Gastrocnemius medialis (tissue), 4 donors: ENCODE measurements at regions not wholly inside any gene's neighbourhood (a gene's known extent, or its start where the extent isn't known, plus 50 kb on each side); places are given as distances from the start of the nearest gene placed in this dataset.
"Not testable (repeated sequence)": the region's sequence is repeated elsewhere in the genome, so short reads cannot be mapped to it uniquely, and the experiment has no call there.

Source experiments
- ATAC-seq, 2 donors: fragments of 150-250 bp; one replicate each; pipeline ENCODE4 v1.9.1; 2016
- DNase-seq, 2 donors: peaks; one replicate each; pipeline ENCODE4 v3.0.0-alpha.2; 2019
- H3K27ac ChIP-seq, 4 donors: fragments of 200-600 bp; sonication (generic); 1 replicate in 1 of 4; 2 replicates in 3 of 4; pipeline ENCODE4 v1.5.1; 2016 to 2018; ENCODE audit warnings: mild to moderate bottlenecking in 2 of 4, moderate library complexity in 1 of 4
- H3K27me3 ChIP-seq, 3 donors: fragments of 200-600 bp; sonication (generic) in 2 of 3; 1 replicate in 1 of 3; 2 replicates in 2 of 3; pipeline versions ENCODE4 v1.5.1 to v1.6.0; 2016 to 2019; ENCODE audit warnings: mild to moderate bottlenecking in 1 of 3, moderate library complexity in 1 of 3
- H3K36me3 ChIP-seq, 2 donors: fragments of 200-600 bp; sonication (generic) in 1 of 2; one replicate each; pipeline ENCODE4 v1.5.1; 2017 to 2018
- H3K4me1 ChIP-seq, 2 donors: fragments of 200-600 bp; sonication (generic) in 1 of 2; one replicate each; pipeline ENCODE4 v1.5.1; 2016 to 2017; ENCODE audit warnings: mild to moderate bottlenecking in 2 of 2
- H3K4me3 ChIP-seq, 4 donors: fragments of 200-600 bp; sonication (generic) in 3 of 4; 1 replicate in 1 of 4; 2 replicates in 3 of 4; pipeline ENCODE4 v1.5.1; 2016 to 2019; ENCODE audit warnings: mild to moderate bottlenecking in 2 of 4
- H3K9me3 ChIP-seq, 3 donors: fragments of 200-600 bp; sonication (generic) in 2 of 3; 1 replicate in 1 of 3; 2 replicates in 2 of 3; pipeline ENCODE4 v1.5.1; 2016 to 2019
- POLR2A ChIP-seq, 2 donors: fragments of 450-650 bp; IDR thresholded peaks; one replicate each; pipeline ENCODE4 v1.6.1; 2017; ENCODE audit warnings: antibody characterized with exemption in 2 of 2, mild to moderate bottlenecking in 2 of 2, moderate library complexity in 2 of 2
- in situ Hi-C, 4 donors: fragments of 200-750 bp; cut with MboI; loops; one replicate each; pipeline versions ENCODE4 v1.15.0 to v1.8.0; 2017; ENCODE audit warnings: low sequenced_read_pairs in 4 of 4
- intact Hi-C: fragments of 100-400 bp; cut with DNase I; formaldehyde crosslinking; loops from one replicate; pipeline ENCODE4 v1.15.1; 2023; ENCODE audit warnings: low total_unique reads
- TF ChIP-seq, protein P1 (sequence below), 5 experiments: fragments of 450-650 bp in 3 of 5; fragments of 200-600 bp in 2 of 5; sonication (generic) in 2 of 5; IDR thresholded peaks in 4 of 5; conservative IDR thresholded peaks in 1 of 5; 1 replicate in 4 of 5; 2 replicates in 1 of 5; pipeline ENCODE4 v1.5.1; 2016 to 2019; ENCODE audit warnings: antibody characterized with exemption in 5 of 5, mild to moderate bottlenecking in 3 of 5, moderate library complexity in 3 of 5

DNA sequence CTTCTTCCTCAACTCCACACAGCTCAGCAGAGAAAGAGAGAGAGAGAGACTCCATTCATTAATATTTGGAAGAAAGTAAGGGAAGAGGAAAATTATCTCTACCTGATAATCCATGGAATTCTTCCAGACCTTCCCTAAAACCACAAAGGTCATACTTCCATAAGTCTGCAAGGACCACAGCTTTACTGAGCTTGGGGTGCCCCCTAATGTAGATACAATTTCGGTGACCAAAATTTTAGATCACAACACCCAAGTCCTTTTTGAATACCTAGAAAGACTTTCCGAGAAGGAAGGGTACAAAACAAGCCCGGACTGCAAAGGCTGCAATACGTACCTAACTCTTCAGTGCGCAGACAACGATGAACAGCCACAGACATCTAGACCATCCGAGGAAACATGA lies 523.9 kb downstream of the GLUD2 start:
- Histone ChIP-seq H3K36me3 (no peaks in the 10 kb centered on the region), H3K9me3 (no peaks in the 10 kb centered on the region), H3K27me3 (no peaks in the 10 kb centered on the region), H3K4me1 (no peaks in the 10 kb centered on the region), H3K27ac (no peak overlapping the region), H3K4me3 (no peak overlapping the region)
- in situ Hi-C loops (no loop called here), intact Hi-C loops (no loop called here)
- ATAC-seq (no peak), DNase-seq (no peak)
- TF ChIP-seq, protein P1, sequence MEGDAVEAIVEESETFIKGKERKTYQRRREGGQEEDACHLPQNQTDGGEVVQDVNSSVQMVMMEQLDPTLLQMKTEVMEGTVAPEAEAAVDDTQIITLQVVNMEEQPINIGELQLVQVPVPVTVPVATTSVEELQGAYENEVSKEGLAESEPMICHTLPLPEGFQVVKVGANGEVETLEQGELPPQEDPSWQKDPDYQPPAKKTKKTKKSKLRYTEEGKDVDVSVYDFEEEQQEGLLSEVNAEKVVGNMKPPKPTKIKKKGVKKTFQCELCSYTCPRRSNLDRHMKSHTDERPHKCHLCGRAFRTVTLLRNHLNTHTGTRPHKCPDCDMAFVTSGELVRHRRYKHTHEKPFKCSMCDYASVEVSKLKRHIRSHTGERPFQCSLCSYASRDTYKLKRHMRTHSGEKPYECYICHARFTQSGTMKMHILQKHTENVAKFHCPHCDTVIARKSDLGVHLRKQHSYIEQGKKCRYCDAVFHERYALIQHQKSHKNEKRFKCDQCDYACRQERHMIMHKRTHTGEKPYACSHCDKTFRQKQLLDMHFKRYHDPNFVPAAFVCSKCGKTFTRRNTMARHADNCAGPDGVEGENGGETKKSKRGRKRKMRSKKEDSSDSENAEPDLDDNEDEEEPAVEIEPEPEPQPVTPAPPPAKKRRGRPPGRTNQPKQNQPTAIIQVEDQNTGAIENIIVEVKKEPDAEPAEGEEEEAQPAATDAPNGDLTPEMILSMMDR (IDR thresholded peaks at IDR 0.05 in 4 of 5, conservative IDR thresholded peaks at IDR 0.05 in 1 of 5): no peak
- TF ChIP-seq POLR2A (IDR thresholded peaks at IDR 0.05): no peak

DNA sequence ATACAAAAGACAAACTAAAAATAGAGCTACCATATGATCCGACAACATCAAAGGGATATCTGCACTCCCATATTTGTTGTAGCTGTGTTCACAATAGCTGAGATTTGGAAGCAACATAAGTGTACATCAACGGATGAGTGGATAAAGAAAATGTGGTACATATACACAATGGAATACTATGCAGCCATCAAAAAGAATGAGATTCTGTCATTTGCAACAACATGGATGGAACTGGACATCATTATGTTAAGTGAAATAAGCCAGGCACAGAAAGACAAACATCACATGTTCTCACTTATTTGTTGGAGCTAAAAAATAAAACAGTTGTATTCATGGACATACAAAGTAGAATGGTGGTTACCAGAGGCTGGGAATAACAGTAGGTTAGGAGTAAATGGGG lies 527.0 kb downstream of the GLUD2 start:
- intact Hi-C loops, H3K27ac ChIP-seq, H3K27me3 ChIP-seq, in situ Hi-C loops, H3K4me3 ChIP-seq, H3K4me1 ChIP-seq, H3K36me3 ChIP-seq, DNase-seq, H3K9me3 ChIP-seq, ATAC-seq: not testable (repeated sequence)

DNA sequence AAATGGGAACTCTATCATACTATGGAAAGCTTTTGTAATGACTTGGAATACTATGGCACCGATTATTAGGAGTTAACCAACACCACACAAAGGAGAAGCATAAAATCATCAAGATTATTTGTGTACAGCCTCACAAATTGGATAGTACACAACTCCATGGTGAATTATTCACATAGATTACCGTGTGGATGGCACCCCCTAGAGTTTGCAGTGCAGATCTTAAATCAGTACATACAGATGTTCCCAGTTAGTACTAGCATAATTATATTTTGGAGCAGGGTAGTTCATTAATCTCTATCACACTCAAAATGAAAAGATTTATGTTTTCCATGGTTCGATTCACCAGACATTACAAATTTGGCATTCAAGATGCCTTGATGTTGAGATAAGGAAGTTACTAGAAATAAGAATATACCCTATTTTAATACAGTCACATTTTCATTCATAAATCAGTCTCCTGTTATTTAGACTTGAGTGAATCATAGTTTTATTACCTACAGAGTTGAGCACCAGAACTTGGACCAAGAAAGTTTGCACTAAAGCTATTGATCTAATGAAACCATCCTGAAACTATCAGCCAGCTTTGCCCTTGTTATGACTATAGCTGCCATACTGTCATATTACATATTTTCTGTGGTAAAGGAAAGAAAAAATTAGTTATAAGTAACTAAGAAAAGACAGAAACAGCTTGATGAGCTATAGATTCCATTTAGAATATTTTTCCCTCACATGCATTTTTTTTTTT lies 531.8 kb downstream of the GLUD2 start:
- no peak for TF ChIP-seq POLR2A (IDR thresholded peaks at IDR 0.05)
- TF ChIP-seq, protein P1 (IDR thresholded peaks at IDR 0.05 in 4 of 5, conservative IDR thresholded peaks at IDR 0.05 in 1 of 5): no peak

DNA sequence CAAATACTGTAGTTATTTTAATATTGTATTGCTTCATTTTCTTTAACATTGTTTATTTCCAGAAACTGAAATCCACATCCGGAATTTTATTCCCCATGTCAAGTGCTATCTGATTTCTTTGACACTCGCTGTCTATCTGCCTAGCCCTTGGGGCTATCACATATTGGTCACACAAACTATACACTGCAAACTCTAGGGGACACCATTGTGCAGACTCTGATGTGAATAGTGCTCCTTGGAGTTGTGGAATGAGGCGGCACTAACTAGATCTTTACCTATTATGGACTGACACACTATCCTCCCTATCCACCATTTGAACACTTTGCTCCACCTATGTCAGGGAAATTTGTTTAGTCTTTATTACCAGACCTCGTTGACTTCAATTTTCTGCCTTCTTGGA lies 534.5 kb downstream of the GLUD2 start:
- DNase-seq: no peak

More for the DNA sequence above, 531.8 kb downstream of the GLUD2 start:
- in situ Hi-C loops (no loop called here), intact Hi-C loops (no loop called here)
- ATAC-seq (no peak), DNase-seq (no peak)
- Histone ChIP-seq H3K36me3 (no peaks in the 10 kb centered on the region), H3K27me3 (no peaks in the 10 kb centered on the region), H3K27ac (no peak overlapping the region), H3K9me3 (no peaks in the 10 kb centered on the region), H3K4me3 (no peak overlapping the region), H3K4me1 (no peaks in the 10 kb centered on the region)

DNA sequence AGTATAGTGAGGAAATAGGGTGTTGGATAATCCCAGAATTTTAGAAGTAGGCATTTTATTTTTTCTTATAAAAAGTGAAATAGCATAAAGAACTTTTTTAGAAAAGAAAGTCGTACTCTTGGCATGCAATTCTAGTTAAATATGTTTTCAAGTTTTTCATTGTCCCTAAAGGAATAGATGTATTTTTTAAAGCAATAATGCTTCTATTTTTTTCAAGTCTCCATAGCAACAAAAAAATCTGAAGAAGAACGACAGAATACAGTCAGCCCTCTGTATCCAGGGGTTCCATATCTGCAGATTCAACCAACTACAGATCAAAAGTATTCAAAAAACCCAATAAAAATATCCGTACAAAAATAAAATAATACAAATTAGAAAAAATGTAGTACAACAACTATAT lies 538.2 kb downstream of the GLUD2 start:
- H3K4me1 ChIP-seq: no peaks in the 10 kb centered on the region
- H3K27me3 ChIP-seq: no peaks in the 10 kb centered on the region
- no peak for DNase-seq
- no peak for TF ChIP-seq POLR2A (IDR thresholded peaks at IDR 0.05)
- TF ChIP-seq, protein P1 (IDR thresholded peaks at IDR 0.05 in 4 of 5, conservative IDR thresholded peaks at IDR 0.05 in 1 of 5): no peak
- H3K4me3 ChIP-seq: no peak overlapping the region
- no peak overlapping the region for H3K27ac ChIP-seq
- intact Hi-C loops (no loop called here), in situ Hi-C loops (no loop called here)
- ATAC-seq: no peak
- H3K36me3 ChIP-seq: no peaks in the 10 kb centered on the region
- H3K9me3 ChIP-seq: no peaks in the 10 kb centered on the region

More for the DNA sequence above, 534.5 kb downstream of the GLUD2 start:
- in situ Hi-C loops (no loop called here), intact Hi-C loops (no loop called here)
- H3K27ac ChIP-seq: no peak overlapping the region
- no peak for ATAC-seq
- no peaks in the 10 kb centered on the region for H3K9me3 ChIP-seq
- no peaks in the 10 kb centered on the region for H3K27me3 ChIP-seq
- H3K36me3 ChIP-seq: no peaks in the 10 kb centered on the region
- no peak overlapping the region for H3K4me3 ChIP-seq
- no peak for TF ChIP-seq POLR2A (IDR thresholded peaks at IDR 0.05)
- TF ChIP-seq, protein P1 (IDR thresholded peaks at IDR 0.05 in 4 of 5, conservative IDR thresholded peaks at IDR 0.05 in 1 of 5): no peak
- no peaks in the 10 kb centered on the region for H3K4me1 ChIP-seq
